DMS 273 treated with DMSO at 0.1 percent for 48 hours (cell line): ENCODE measurements at regions not wholly inside any gene's neighbourhood (a gene's known extent, or its start where the extent isn't known, plus 50 kb on each side); places are given as distances from the start of the nearest gene placed in this dataset.

ENCODE experiments used
- DNase-seq: peaks from one replicate; lab custom pipeline; 2025; lab: John Stamatoyannopoulos, UW

DNA sequence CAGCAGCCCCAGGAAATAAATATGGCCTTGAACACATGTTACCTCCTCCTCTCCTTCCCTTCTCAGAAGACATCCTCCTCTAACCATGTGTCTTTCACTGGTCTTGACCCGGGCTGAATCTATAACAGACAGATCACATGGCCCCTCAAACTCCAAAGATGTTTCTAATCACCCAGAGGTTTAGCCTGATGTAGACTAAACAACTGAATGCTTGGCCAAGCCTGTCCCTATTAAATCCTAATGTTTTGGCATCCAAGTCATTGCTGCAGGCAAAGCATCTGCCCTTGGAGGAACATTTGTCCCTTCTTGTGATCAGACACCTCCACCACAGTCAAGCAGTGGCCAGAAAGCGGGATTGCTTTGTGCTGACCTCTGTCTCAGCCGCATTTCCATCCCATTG is 65.5 kb downstream of the ANKRD60 start:
- DNase-seq: no peak

- no peak for DNase-seq
Measured at GRCh38 chr20:58161192-58161591, 67.3 kb downstream of the ANKRD60 start.

DNA sequence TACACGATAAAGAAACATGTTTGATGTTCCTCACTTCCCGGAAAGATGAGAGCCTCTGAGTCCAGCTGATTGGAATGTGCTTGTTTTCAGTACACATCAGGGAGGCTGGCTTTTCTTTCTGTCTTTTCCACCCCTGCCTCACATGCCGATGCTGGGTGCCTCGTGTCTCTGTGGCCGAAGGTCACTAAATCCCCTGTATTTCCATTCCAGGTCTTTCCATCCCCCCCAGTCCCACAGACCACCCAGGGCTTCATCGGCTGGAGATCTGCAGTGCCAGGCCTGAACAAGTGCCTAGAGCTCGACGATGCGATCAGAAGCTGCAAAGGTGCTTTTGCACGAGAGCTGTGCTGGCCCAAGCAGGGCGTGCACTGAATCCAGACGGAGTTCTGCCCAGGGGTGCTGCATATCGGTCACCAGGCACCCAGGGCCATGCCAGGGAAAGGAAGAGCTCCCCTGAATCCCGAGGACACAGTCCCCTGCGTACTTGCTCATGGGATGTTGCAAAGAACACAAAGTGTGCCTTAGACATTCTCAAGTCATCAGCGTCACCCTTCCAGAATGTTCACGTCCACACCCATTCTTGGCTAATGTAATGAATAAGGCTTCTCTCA is 67.9 kb downstream of the ANKRD60 start:
- DNase-seq: no peak

- no peak for DNase-seq
Measured at GRCh38 chr20:58155148-58155925, 73.1 kb downstream of the ANKRD60 start.

GRCh38 chr20:58154113-58154512 is 74.3 kb downstream of the ANKRD60 start:
- DNase-seq: no peak

- no peak for DNase-seq
Measured at GRCh38 chr20:58153121-58153520, 75.3 kb downstream of the ANKRD60 start.

DNA sequence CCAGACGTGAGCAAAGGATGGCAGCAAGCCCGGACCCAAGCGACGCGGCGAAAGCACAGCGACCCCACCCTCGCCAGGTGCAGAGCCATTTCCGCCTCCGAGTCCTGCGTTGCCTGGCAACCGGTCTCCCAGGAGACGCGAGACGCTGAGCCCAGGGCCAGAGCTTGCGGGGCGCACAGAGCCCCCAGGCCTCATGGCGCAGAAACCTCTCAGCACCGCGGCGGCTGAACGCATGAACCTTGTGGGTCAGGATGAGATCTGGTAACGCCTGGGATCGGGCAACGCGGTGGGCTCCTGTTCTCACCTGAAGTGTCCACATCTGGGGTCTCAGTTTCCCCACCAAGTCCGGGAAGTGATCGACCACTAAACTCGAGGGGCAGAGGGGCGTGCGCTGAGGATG is 77.7 kb downstream of the ANKRD60 start:
- no peak for DNase-seq

DNA sequence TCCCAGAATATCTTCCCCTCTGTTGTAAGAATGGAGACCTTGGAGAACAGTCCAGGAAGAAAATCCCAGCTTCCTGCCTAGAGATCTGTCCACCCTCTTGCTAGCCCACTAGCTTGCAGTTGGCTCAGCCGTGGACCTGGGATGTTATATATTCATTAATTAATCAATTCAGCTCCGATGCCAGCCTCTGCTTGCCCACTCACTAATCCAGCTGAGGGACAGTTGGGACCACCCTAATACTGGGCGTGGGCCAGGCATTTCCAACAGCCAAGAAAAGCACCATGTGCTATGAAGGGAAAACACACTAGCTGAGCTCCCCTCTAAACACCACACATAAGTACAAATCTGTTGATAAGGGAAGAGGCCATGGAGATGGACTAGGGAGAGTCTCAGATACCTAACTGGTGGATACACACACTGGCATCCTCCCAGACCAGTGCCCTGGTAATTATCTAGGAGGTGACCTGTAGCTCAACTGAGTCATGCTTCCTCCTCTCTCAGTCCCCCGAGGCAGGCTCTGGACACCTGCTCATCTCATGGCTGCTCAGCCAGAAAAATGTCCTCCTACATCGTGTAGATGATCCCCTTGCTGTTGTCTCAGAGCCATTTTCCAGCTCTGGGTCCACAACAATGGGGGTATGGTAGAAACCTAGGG is 78.9 kb downstream of the ANKRD60 start:
- DNase-seq: no peak

- DNase-seq: no peak
Measured at GRCh38 chr20:58148891-58149290, 79.6 kb downstream of the ANKRD60 start.

- DNase-seq: no peak
Measured at GRCh38 chr20:58147628-58148370, 80.7 kb downstream of the ANKRD60 start.

GRCh38 chr20:58146746-58147140 is 81.7 kb downstream of the ANKRD60 start:
- DNase-seq: no peak

DNA sequence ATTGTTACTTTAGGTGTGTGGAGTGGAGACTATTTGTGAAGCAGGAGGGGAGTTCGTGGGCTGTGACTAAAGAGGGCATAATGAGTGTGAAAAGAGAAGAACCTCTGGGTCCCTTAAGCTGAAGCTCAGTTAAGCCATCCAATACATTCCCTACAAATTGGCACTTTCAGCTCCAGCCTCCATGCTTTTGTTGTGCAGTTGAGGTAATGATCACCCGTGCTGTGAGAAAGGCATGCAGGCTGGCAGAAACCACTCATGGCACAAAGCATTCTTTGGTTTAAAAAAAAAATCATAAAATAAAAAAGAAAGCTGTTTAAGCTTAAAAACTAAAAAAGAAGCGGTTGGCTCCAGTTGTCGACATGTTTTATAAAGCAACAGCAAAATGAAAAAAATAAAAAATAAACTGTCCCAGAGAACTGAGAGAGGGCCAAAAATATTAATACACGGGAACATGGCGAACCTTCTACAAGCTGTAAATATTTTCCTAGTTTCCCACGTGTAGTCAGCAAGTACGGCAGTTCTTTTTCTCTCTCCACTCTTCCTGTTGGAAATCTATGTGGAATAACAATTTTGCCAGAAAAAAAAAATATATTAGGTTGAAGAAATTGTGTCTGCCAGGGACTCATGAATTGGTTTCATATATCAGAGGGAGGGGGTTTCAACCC is 82.2 kb downstream of the ANKRD60 start:
- no peak for DNase-seq

GRCh38 chr20:58145506-58146080 is 82.9 kb downstream of the ANKRD60 start:
- DNase-seq: no peak

- no peak for DNase-seq
Measured at GRCh38 chr20:58144096-58144495, 84.4 kb downstream of the ANKRD60 start.

DNA sequence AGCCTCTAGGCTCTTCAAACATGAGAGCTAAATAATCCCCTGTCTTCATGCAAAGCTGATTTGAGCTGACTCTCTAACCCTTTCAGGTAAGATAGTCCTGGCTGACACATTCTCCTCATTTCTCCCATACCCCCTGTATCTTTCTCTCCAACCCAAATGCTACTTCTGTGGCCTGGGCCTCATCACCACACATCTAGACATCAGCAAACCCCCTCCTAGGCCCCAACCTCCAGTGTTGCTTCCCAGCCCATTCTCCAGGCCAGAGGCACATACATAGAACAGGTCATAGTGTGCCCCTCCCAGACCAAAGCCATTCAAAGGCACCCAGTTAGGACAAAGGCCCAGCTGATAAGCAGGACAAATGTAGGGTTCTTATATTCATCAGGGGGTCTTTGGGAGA is 84.9 kb downstream of the ANKRD60 start:
- no peak for DNase-seq

DNA sequence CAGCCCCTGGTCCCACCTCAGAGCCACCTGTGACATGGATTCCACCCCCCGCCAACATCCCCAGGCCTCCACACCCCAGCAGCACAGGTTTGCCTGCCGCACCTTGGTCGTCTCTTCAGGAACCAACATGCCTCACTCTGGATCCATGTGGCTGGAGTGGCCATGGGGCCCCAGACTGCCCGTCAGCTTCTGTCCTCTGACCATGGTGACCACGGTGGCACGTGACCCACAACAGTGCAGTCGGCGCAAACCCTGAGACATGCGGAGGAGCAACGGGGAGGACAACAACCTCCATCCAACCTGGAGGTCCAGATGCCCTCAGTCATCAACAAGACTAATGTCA is 85.6 kb downstream of the ANKRD60 start:
- DNase-seq: no peak

- no peak for DNase-seq
Measured at GRCh38 chr20:58141971-58142842, 86.2 kb downstream of the ANKRD60 start.

DNA sequence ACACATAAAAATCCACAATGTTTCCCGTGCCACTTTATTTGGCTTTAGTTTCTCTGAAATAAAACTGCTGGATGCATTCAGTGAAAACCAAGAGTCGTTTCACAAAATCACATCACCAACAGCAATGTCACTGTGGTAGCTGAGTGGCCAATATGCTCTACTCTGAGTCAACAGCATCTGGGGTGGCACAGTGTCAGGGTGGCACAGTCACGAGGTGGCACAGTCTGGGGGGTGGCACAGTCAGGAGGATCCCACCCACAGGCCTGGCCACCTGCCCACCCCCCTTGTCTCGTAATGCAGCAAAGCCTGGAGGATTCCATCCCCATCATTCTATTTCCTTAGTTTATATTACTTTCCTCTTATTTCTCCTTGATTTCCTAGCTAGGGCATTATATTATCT is 87.0 kb downstream of the ANKRD60 start:
- DNase-seq: no peak

GRCh38 chr20:58140787-58141425 is 87.5 kb downstream of the ANKRD60 start:
- DNase-seq: no peak
